SK-N-SH treated with all-trans-retinoic acid at 6 μM for 48 hours (cell line): ENCODE measurements at regions not wholly inside any gene's neighbourhood (a gene's known extent, or its start where the extent isn't known, plus 50 kb on each side); places are given as distances from the start of the nearest gene placed in this dataset.

Source experiments
- ATAC-seq: fragments of 200-7000 bp; cut with Tn5 transposase; 3 replicates; pipeline ENCODE4 v1.9.1; 2020; ENCODE audit warnings: mild to moderate bottlenecking, moderate library complexity
- ARNTL ChIP-seq: fragments of 450-650 bp; formaldehyde crosslinking; IDR thresholded peaks from 2 replicates; pipeline ENCODE4 v1.5.0; 2020; ENCODE audit warnings: low read depth, mild to moderate bottlenecking, moderate library complexity, borderline replicate concordance
- BACH2 ChIP-seq: fragments of 250-450 bp; sonication (Bioruptor Pico); IDR thresholded peaks from 2 replicates; pipeline ENCODE4 v1.9.0; 2021; ENCODE audit warnings: mild to moderate bottlenecking, borderline replicate concordance
- CSRNP3 ChIP-seq: fragments of 250-450 bp; sonication (Bioruptor Pico); IDR thresholded peaks from 2 replicates; pipeline ENCODE4 v1.5.1; 2021; ENCODE audit warnings: mild to moderate bottlenecking, moderate library complexity
- ESRRG ChIP-seq: fragments of 250-450 bp; sonication (Bioruptor Pico); IDR thresholded peaks from 2 replicates; pipeline ENCODE4 v1.6.1; 2021; ENCODE audit warnings: mild to moderate bottlenecking
- GLIS3 ChIP-seq: fragments of 250-450 bp; sonication (Bioruptor Pico); IDR thresholded peaks from 2 replicates; pipeline ENCODE4 v1.5.0; 2020; ENCODE audit warnings: mild to moderate bottlenecking, moderate library complexity
- OSR1 ChIP-seq: fragments of 250-450 bp; sonication (Bioruptor Pico); IDR thresholded peaks from 2 replicates; pipeline ENCODE4 v1.8.0; 2022; ENCODE audit warnings: moderate library complexity, mild to moderate bottlenecking, inconsistent platforms
- PATZ1 ChIP-seq: fragments of 250-450 bp; sonication (Bioruptor Pico); IDR thresholded peaks from 2 replicates; pipeline ENCODE4 v1.8.0; 2020; ENCODE audit warnings: mild to moderate bottlenecking, moderate library complexity, borderline replicate concordance
- PPARA ChIP-seq: fragments of 250-450 bp; sonication (Bioruptor Pico); IDR thresholded peaks from 2 replicates; pipeline ENCODE4 v1.5.0; 2020; ENCODE audit warnings: mild to moderate bottlenecking, borderline replicate concordance
- SNAI2 ChIP-seq: fragments of 250-450 bp; sonication (Bioruptor Pico); IDR thresholded peaks from 2 replicates; pipeline ENCODE4 v1.5.0; 2020; ENCODE audit warnings: mild to moderate bottlenecking, moderate library complexity
- TCF4 ChIP-seq: fragments of 250-450 bp; sonication (Bioruptor Pico); IDR thresholded peaks from 2 replicates; pipeline ENCODE4 v1.8.0; 2021; ENCODE audit warnings: mild to moderate bottlenecking, moderate library complexity, borderline replicate concordance
- TOX ChIP-seq: fragments of 250-450 bp; sonication (Bioruptor Pico); IDR thresholded peaks from 2 replicates; pipeline ENCODE4 v1.8.0; 2021; ENCODE audit warnings: mild to moderate bottlenecking, moderate library complexity, borderline replicate concordance
- TSHZ2 ChIP-seq: fragments of 250-450 bp; sonication (Bioruptor Pico); IDR thresholded peaks from 2 replicates; pipeline ENCODE4 v1.5.0; 2020; ENCODE audit warnings: mild to moderate bottlenecking, moderate library complexity
- ZC3H10 ChIP-seq: fragments of 250-450 bp; sonication (Bioruptor Pico); IDR thresholded peaks from 2 replicates; pipeline ENCODE4 v1.5.1; 2021; ENCODE audit warnings: mild to moderate bottlenecking, moderate library complexity
- ZFP3 ChIP-seq: fragments of 250-450 bp; sonication (Bioruptor Pico); IDR thresholded peaks from 2 replicates; pipeline ENCODE4 v1.5.0; 2020; ENCODE audit warnings: mild to moderate bottlenecking, moderate library complexity
- ZFP30 ChIP-seq: fragments of 450-650 bp; formaldehyde crosslinking; IDR thresholded peaks from 2 replicates; pipeline ENCODE4 v1.5.0; 2022; ENCODE audit warnings: mild to moderate bottlenecking, moderate library complexity
- ZNF565 ChIP-seq: fragments of 450-650 bp; formaldehyde crosslinking; conservative IDR thresholded peaks from 2 replicates; pipeline ENCODE4 v1.5.0; 2020; ENCODE audit warnings: low read depth, mild to moderate bottlenecking, moderate library complexity
- ZNF70 ChIP-seq: fragments of 450-650 bp; formaldehyde crosslinking; IDR thresholded peaks from 2 replicates; pipeline ENCODE4 v1.5.0; 2020; ENCODE audit warnings: mild to moderate bottlenecking, moderate library complexity
- ZNF8 ChIP-seq: fragments of 450-650 bp; formaldehyde crosslinking; IDR thresholded peaks from 2 replicates; pipeline ENCODE4 v1.5.0; 2020; ENCODE audit warnings: mild to moderate bottlenecking, moderate library complexity
- TF ChIP-seq, protein P1 (sequence below): fragments of 250-450 bp; sonication (Bioruptor Pico); IDR thresholded peaks from 2 replicates; pipeline ENCODE4 v1.8.0; 2021; ENCODE audit warnings: low read depth, mild to moderate bottlenecking, moderate library complexity, borderline replicate concordance

DNA sequence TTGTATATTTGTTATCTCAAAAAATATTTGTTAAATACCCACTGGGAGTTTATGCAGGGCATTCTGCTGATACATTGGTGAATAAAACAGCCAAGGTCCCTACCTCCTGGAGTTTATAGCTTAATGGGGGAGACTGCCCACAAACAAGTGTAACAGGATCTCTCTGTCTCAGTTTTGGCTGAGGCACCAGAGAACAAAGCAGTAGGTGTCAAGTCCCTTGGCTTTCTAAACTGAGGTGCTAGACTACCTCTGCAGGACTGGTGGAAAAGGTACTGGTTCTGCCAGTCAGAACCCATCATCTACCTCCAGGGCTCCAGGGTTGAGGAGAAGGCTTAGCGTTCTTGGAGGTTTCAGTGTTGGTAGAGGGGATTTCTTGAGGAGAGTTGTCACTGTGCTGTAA lies 188.4 kb upstream of the ELL2 start:
- no peak for ATAC-seq
- TF ChIP-seq TOX (CRISPR knock-in tag) (no peak), PATZ1 (CRISPR knock-in tag) (no peak), PPARA (CRISPR knock-in tag) (no peak), ZFP30 (CRISPR knock-in tag) (no peak), SNAI2 (CRISPR knock-in tag) (no peak), TSHZ2 (no peak), OSR1 (CRISPR knock-in tag) (no peak), ZC3H10 (no peak), ESRRG (no peak), TCF4 (CRISPR knock-in tag) (no peak)
- TF ChIP-seq, protein P1, sequence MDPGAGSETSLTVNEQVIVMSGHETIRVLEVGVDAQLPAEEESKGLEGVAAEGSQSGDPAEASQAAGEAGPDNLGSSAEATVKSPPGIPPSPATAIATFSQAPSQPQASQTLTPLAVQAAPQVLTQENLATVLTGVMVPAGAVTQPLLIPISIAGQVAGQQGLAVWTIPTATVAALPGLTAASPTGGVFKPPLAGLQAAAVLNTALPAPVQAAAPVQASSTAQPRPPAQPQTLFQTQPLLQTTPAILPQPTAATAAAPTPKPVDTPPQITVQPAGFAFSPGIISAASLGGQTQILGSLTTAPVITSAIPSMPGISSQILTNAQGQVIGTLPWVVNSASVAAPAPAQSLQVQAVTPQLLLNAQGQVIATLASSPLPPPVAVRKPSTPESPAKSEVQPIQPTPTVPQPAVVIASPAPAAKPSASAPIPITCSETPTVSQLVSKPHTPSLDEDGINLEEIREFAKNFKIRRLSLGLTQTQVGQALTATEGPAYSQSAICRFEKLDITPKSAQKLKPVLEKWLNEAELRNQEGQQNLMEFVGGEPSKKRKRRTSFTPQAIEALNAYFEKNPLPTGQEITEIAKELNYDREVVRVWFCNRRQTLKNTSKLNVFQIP (CRISPR knock-in tag): no peak

DNA sequence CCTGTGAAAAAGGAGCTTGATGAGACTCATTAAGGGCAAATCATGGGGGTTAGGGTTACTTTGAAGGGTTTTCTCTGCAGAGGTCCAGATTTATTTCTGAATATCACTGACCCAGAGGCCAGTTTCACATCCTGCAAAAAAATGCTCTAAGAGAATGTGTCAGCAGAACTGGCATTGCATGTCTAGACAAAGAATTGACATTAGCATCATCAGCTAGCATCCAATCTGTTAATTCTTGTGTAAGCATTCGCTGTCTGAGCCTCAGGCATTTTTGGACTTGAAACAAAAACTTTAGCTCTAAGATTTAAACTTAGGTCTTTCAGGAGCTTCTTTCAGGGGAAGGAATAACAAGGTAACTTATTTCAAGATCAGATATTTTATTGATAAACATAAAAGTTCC lies 187.9 kb upstream of the ELL2 start:
- no peak for ATAC-seq

More for the DNA sequence above, 187.9 kb upstream of the ELL2 start:
- no peak for TF ChIP-seq TSHZ2
- TF ChIP-seq OSR1 (CRISPR knock-in tag): no peak
- TF ChIP-seq GLIS3: no peak
- TF ChIP-seq ZC3H10: no peak
- no peak for TF ChIP-seq TCF4 (CRISPR knock-in tag)
- TF ChIP-seq BACH2 (CRISPR knock-in tag): no peak
- no peak for TF ChIP-seq ZNF8 (CRISPR knock-in tag)
- TF ChIP-seq ZFP30 (CRISPR knock-in tag): no peak
- TF ChIP-seq CSRNP3 (CRISPR knock-in tag): no peak
- no peak for TF ChIP-seq ZNF565 (CRISPR knock-in tag)
- no peak for TF ChIP-seq ZNF70 (CRISPR knock-in tag)
- TF ChIP-seq, protein P1 (CRISPR knock-in tag): no peak
- TF ChIP-seq PPARA (CRISPR knock-in tag): no peak
- no peak for TF ChIP-seq SNAI2 (CRISPR knock-in tag)
- TF ChIP-seq ZFP3 (CRISPR knock-in tag): no peak
- no peak for TF ChIP-seq ARNTL (CRISPR knock-in tag)
- no peak for TF ChIP-seq TOX (CRISPR knock-in tag)
- no peak for TF ChIP-seq ESRRG
- no peak for TF ChIP-seq PATZ1 (CRISPR knock-in tag)
